Colonic mucosa (tissue), 4 donors: ENCODE measurements at regions not wholly inside any gene's neighbourhood (a gene's known extent, or its start where the extent isn't known, plus 50 kb on each side); places are given as distances from the start of the nearest gene placed in this dataset.

Experiments used
- DNase-seq: peaks from one replicate; pipeline ENCODE4 v3.0.0-alpha.2; 2020
- H3K27ac ChIP-seq: fragments of 200-600 bp; one replicate; pipeline ENCODE4 v1.8.0; 2021
- H3K27me3 ChIP-seq: fragments of 200-600 bp; one replicate; pipeline ENCODE4 v1.8.0; 2021
- H3K36me3 ChIP-seq: fragments of 200-600 bp; one replicate; pipeline ENCODE4 v1.8.0; 2021
- H3K4me1 ChIP-seq: fragments of 200-600 bp; one replicate; pipeline ENCODE4 v1.8.0; 2021; ENCODE audit warnings: mild to moderate bottlenecking
- H3K4me3 ChIP-seq: fragments of 200-600 bp; one replicate; pipeline ENCODE4 v1.8.0; 2021
- H3K9ac ChIP-seq, 2 donors: one replicate each; pipeline ENCODE4 v1.7.0; 2013; ENCODE audit warnings: control low read depth in 2 of 2, low read depth in 2 of 2, low read length in 2 of 2
- H3K9me3 ChIP-seq: fragments of 200-600 bp; one replicate; pipeline ENCODE4 v1.8.0; 2021
- intact Hi-C: fragments of 100-400 bp; cut with DNase I; formaldehyde crosslinking; loops from one replicate; pipeline ENCODE4 v1.14.1; 2022
- TF ChIP-seq, protein P1 (sequence below): fragments of 200-600 bp; IDR thresholded peaks from one replicate; pipeline ENCODE4 v1.8.0; 2022; ENCODE audit warnings: antibody characterized with exemption, mild to moderate bottlenecking
- donor health status: healthy.
- donor health status: DM: no; HTN: no; CAD: no.
- donor health status: DM: no; HTN: no; CAD: no.

- H3K4me3 ChIP-seq = no peak overlapping the region
- H3K27me3 ChIP-seq = no peaks in the 10 kb centered on the region
- no peak overlapping the region for H3K9ac ChIP-seq
- DNase-seq = no peak
- no peaks in the 10 kb centered on the region for H3K36me3 ChIP-seq
- H3K4me1 ChIP-seq = no peaks in the 10 kb centered on the region
- no peak overlapping the region for H3K27ac ChIP-seq
- TF ChIP-seq, protein P1, sequence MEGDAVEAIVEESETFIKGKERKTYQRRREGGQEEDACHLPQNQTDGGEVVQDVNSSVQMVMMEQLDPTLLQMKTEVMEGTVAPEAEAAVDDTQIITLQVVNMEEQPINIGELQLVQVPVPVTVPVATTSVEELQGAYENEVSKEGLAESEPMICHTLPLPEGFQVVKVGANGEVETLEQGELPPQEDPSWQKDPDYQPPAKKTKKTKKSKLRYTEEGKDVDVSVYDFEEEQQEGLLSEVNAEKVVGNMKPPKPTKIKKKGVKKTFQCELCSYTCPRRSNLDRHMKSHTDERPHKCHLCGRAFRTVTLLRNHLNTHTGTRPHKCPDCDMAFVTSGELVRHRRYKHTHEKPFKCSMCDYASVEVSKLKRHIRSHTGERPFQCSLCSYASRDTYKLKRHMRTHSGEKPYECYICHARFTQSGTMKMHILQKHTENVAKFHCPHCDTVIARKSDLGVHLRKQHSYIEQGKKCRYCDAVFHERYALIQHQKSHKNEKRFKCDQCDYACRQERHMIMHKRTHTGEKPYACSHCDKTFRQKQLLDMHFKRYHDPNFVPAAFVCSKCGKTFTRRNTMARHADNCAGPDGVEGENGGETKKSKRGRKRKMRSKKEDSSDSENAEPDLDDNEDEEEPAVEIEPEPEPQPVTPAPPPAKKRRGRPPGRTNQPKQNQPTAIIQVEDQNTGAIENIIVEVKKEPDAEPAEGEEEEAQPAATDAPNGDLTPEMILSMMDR = no peak
- intact Hi-C loops = no loop called here
- H3K9me3 ChIP-seq = no peaks in the 10 kb centered on the region
These were observed 369.6 kb downstream of the FBXO15 start for GRCh38 chr18:73778032-73778359.

DNA sequence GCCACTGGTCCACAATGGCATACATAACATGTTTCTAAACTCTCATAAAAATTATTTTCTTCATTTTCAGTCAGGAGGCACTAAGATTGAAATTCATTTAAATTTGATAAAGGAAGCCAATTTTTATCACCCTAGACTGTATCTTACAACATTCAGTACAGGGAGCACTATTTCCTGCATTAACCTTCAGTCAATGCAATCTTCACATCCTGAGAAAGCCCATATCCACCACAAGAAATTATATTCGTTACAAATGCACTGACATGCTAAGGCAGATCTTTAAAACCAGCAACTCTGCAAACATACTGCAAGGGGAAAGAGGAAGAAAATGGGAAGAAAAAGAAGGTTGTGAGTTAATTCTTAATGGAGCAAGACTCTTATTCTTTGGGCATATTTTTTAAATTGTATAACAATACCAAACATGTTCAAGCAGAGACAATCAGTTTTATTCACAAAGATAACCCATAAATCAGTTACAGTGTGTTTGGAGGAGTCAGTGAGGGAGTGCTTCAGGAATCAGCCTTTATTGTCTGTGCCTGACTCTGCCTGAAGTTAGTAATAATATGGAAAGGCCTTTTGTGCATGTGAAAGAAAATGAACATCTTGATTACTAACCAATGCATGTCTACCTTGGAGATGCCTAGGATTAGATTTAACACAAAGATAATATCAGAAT, 370.1 kb downstream of the FBXO15 start:
- TF ChIP-seq, protein P1 = no peak
- Histone ChIP-seq H3K27ac (no peak overlapping the region), H3K9me3 (no peaks in the 10 kb centered on the region), H3K27me3 (no peaks in the 10 kb centered on the region), H3K36me3 (no peaks in the 10 kb centered on the region), H3K4me1 (no peaks in the 10 kb centered on the region), H3K9ac (no peak overlapping the region), H3K4me3 (no peak overlapping the region)
- intact Hi-C loops = no loop called here
- DNase-seq = no peak

GRCh38 chr18:73774811-73775509, 372.7 kb downstream of the FBXO15 start:
- intact Hi-C loops = no loop called here

GRCh38 chr18:73768043-73768442, 379.6 kb downstream of the FBXO15 start:
- Histone ChIP-seq H3K27ac (no peak overlapping the region), H3K4me1 (no peaks in the 10 kb centered on the region)
- TF ChIP-seq, protein P1 = no peak

More at GRCh38 chr18:73774811-73775509, 372.7 kb downstream of the FBXO15 start:
- H3K4me1 ChIP-seq = no peaks in the 10 kb centered on the region
- H3K9me3 ChIP-seq = no peaks in the 10 kb centered on the region
- no peak overlapping the region for H3K9ac ChIP-seq
- TF ChIP-seq, protein P1 = no peak
- no peak overlapping the region for H3K4me3 ChIP-seq
- no peak for DNase-seq
- H3K27me3 ChIP-seq = no peaks in the 10 kb centered on the region
- no peak overlapping the region for H3K27ac ChIP-seq
- no peaks in the 10 kb centered on the region for H3K36me3 ChIP-seq

DNA sequence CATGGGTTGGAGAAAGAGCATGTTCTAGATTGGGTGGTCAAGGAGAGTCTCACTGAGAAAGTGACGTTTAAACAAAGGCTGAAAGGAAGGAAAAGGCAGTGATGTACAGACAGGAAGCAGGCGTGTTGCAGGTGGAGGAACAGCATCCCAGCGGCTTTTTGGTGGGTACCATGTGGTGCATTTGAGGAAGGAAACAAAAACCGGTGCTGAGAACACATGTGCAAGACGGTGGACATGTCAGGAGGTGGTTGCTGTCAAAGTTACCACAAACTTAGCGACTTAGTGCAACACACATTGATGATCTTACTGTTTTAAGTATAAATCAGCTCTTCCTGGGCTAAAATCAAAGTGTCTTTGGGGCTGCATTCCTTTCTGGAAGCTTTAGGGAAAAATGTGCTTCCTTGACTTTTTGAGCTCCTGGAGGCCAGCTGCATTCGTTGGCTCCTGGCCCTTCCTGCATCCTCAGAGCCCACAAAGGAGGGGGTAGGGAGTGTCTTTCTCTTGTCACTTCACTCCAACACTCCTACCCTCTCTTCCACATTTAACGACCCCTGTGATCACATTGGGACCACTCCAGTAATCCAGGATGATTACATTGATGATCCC, 380.6 kb downstream of the FBXO15 start:
- H3K4me3 ChIP-seq = no peak overlapping the region
- intact Hi-C loops = no loop called here
- H3K9me3 ChIP-seq = no peaks in the 10 kb centered on the region
- H3K9ac ChIP-seq = no peak overlapping the region
- TF ChIP-seq, protein P1 = no peak
- H3K27ac ChIP-seq = no peak overlapping the region
- no peaks in the 10 kb centered on the region for H3K36me3 ChIP-seq
- H3K27me3 ChIP-seq = no peaks in the 10 kb centered on the region
- H3K4me1 ChIP-seq = no peaks in the 10 kb centered on the region
- no peak for DNase-seq

More at GRCh38 chr18:73768043-73768442, 379.6 kb downstream of the FBXO15 start:
- intact Hi-C loops = no loop called here
- DNase-seq = no peak
- H3K9me3 ChIP-seq = no peaks in the 10 kb centered on the region
- no peak overlapping the region for H3K9ac ChIP-seq
- H3K4me3 ChIP-seq = no peak overlapping the region
- no peaks in the 10 kb centered on the region for H3K36me3 ChIP-seq
- H3K27me3 ChIP-seq = no peaks in the 10 kb centered on the region
